ENCODE measurements at regions not wholly inside any gene's neighbourhood (a gene's known extent, or its start where the extent isn't known, plus 50 kb on each side); places are given as distances from the start of the nearest gene placed in this dataset.

- TF ChIP-seq POLR2AphosphoS5 (IDR thresholded peaks at IDR 0.05; ENCODE audit: low read depth, low read length) = no peak
- TF ChIP-seq TAF1 (IDR thresholded peaks at IDR 0.05; ENCODE audit: borderline replicate concordance, low read depth, low read length) = no peak
- no peak for TF ChIP-seq POLR2A (IDR thresholded peaks at IDR 0.05; ENCODE audit: low read depth, low read length)
These were observed 720.8 kb downstream of the SLC6A15 start for GRCh38 chr12:84191779-84192178.
